G401 (cell line): ENCODE measurements at regions not wholly inside any gene's neighbourhood (a gene's known extent, or its start where the extent isn't known, plus 50 kb on each side); places are given as distances from the start of the nearest gene placed in this dataset.
"Not testable (repeated sequence)": the region's sequence is repeated elsewhere in the genome, so short reads cannot be mapped to it uniquely, and the experiment has no call there.

ENCODE experiments used
- DNase-seq: peaks from one replicate; pipeline ENCODE4 v3.0.0-alpha.2; 2015; ENCODE audit warnings: low spot score
- in situ Hi-C: cut with HindIII; loops from 2 replicates; pipeline ENCODE4 v1.10.0; 2016; ENCODE audit warnings: low sequenced_read_pairs, mixed read lengths

GRCh38 chr12:115817389-115817788 is 460.1 kb downstream of the MED13L start:
- DNase-seq, result no peak
- in situ Hi-C loops, result no loop called here

- DNase-seq, result no peak
- in situ Hi-C loops, result no loop called here
Measured at GRCh38 chr12:115815924-115816323, 461.6 kb downstream of the MED13L start.

- no peak for DNase-seq
- in situ Hi-C loops, result no loop called here
Measured at GRCh38 chr12:115813256-115813655, 464.2 kb downstream of the MED13L start.

GRCh38 chr12:115811929-115812328 is 465.6 kb downstream of the MED13L start:
- in situ Hi-C loops, result no loop called here
- no peak for DNase-seq

- in situ Hi-C loops, result no loop called here
- DNase-seq, result no peak
Measured at GRCh38 chr12:115811045-115811444, 466.4 kb downstream of the MED13L start.

- no peak for DNase-seq
- in situ Hi-C loops, result no loop called here
Measured at GRCh38 chr12:115810122-115810901, 467.2 kb downstream of the MED13L start.

GRCh38 chr12:115806000-115806399 is 471.5 kb downstream of the MED13L start:
- DNase-seq, result no peak
- in situ Hi-C loops, result no loop called here

- no peak for DNase-seq
- in situ Hi-C loops, result no loop called here
Measured at GRCh38 chr12:115802767-115803166, 474.7 kb downstream of the MED13L start.

GRCh38 chr12:115801871-115802270 is 475.6 kb downstream of the MED13L start:
- in situ Hi-C loops, result no loop called here
- no peak for DNase-seq

GRCh38 chr12:115799610-115800009 is 477.9 kb downstream of the MED13L start:
- no peak for DNase-seq
- in situ Hi-C loops, result no loop called here

GRCh38 chr12:115798309-115798917 is 479.1 kb downstream of the MED13L start:
- no peak for DNase-seq
- in situ Hi-C loops, result no loop called here

GRCh38 chr12:115794659-115795081 is 482.8 kb downstream of the MED13L start:
- in situ Hi-C loops, result no loop called here
- DNase-seq, result no peak

GRCh38 chr12:115791331-115791730 is 486.2 kb downstream of the MED13L start:
- in situ Hi-C loops, result no loop called here
- no peak for DNase-seq

- no peak for DNase-seq
- in situ Hi-C loops, result no loop called here
Measured at GRCh38 chr12:115790526-115790925, 487.0 kb downstream of the MED13L start.

- in situ Hi-C loops, DNase-seq: not testable (repeated sequence)
Measured at GRCh38 chr12:115786490-115786889, 491.0 kb downstream of the MED13L start.

- in situ Hi-C loops, result no loop called here
- DNase-seq, result no peak
Measured at GRCh38 chr12:115785548-115785947, 491.9 kb downstream of the MED13L start.

GRCh38 chr12:115776399-115776798 is 501.1 kb downstream of the MED13L start:
- DNase-seq, result no peak
- in situ Hi-C loops, result no loop called here

- in situ Hi-C loops, result no loop called here
Measured at GRCh38 chr12:115774148-115774895, 503.2 kb downstream of the MED13L start.

GRCh38 chr12:115771601-115772000 is 505.9 kb downstream of the MED13L start:
- in situ Hi-C loops, result no loop called here
- DNase-seq, result no peak

More at GRCh38 chr12:115774148-115774895, 503.2 kb downstream of the MED13L start:
- DNase-seq, result peak; percentile 21

GRCh38 chr12:115771065-115771464 is 506.4 kb downstream of the MED13L start:
- in situ Hi-C loops, result no loop called here
- no peak for DNase-seq
